AG04449 (cell line): ENCODE measurements at regions not wholly inside any gene's neighbourhood (a gene's known extent, or its start where the extent isn't known, plus 50 kb on each side); places are given as distances from the start of the nearest gene placed in this dataset.

Experiments
- CTCF ChIA-PET: fragments of 350-600 bp; formaldehyde crosslinking; extraction: SDS; loops from one replicate; lab custom pipeline; 2021; ENCODE audit warnings: antibody characterized with exemption; lab: Yijun Ruan, JAX
- POLR2A ChIA-PET: fragments of 400-600, 350-600 bp; formaldehyde crosslinking; extraction: SDS; loops from one replicate; lab custom pipeline; 2020; ENCODE audit warnings: antibody characterized with exemption, inconsistent platforms; lab: Yijun Ruan, JAX
- DNase-seq: peaks from one replicate; pipeline ENCODE4 v3.0.0-alpha.2; 2010; ENCODE audit warnings: low read depth, low spot score
- H3K4me3 ChIP-seq: 2 replicates; pipeline ENCODE4 v1.5.1; 2011; ENCODE audit warnings: low read depth, mild to moderate bottlenecking, control low read depth, low read length
- CTCF ChIP-seq: IDR thresholded peaks from one replicate; pipeline ENCODE4 v1.5.1; 2011; ENCODE audit warnings: mild to moderate bottlenecking, moderate library complexity, low read length, control low read depth, inconsistent platforms; ENCODE audit not compliant: insufficient read depth; ENCODE audit errors: missing control alignments

- ChIA-PET CTCF (no interaction called here), POLR2A (no interaction called here)
- no peak overlapping the region for H3K4me3 ChIP-seq
- no peak for TF ChIP-seq CTCF
- no peak for DNase-seq
These were observed 876.5 kb downstream of the USP25 start for GRCh38 chr21:16606271-16606670.

- ChIA-PET POLR2A (no interaction called here), CTCF (interaction anchor here (1.0 to 1.8 kb wide), 3 partner anchors 14 to 154 kb away, joined by 3 to 7 read pairs (median 4); no protein-coding TSS in a partner anchor)
- no peak for DNase-seq
- no peak for TF ChIP-seq CTCF
- no peak overlapping the region for H3K4me3 ChIP-seq
These were observed 878.5 kb downstream of the USP25 start for GRCh38 chr21:16608209-16608830.

- CTCF ChIA-PET: no interaction called here
- TF ChIP-seq CTCF: no peak
- DNase-seq: no peak
- POLR2A ChIA-PET: no interaction called here
- H3K4me3 ChIP-seq: no peak overlapping the region
These were observed 889.5 kb downstream of the USP25 start for GRCh38 chr21:16619281-16619680.

GRCh38 chr21:16620786-16621320 lies 891.1 kb downstream of the USP25 start:
- CTCF ChIA-PET: no interaction called here
- H3K4me3 ChIP-seq: no peak overlapping the region
- DNase-seq: no peak
- POLR2A ChIA-PET: no interaction called here
- TF ChIP-seq CTCF: no peak

GRCh38 chr21:16624479-16625118 lies 888.2 kb upstream of the CXADR start:
- no peak overlapping the region for H3K4me3 ChIP-seq
- no peak for DNase-seq
- TF ChIP-seq CTCF: no peak
- ChIA-PET POLR2A (no interaction called here), CTCF (no interaction called here)

- DNase-seq: no peak
- POLR2A ChIA-PET: no interaction called here
- no peak overlapping the region for H3K4me3 ChIP-seq
- CTCF ChIA-PET: no interaction called here
- no peak for TF ChIP-seq CTCF
These were observed 887.4 kb upstream of the CXADR start for GRCh38 chr21:16625491-16625890.
